AG04449 (cell line): ENCODE measurements at regions not wholly inside any gene's neighbourhood (a gene's known extent, or its start where the extent isn't known, plus 50 kb on each side); places are given as distances from the start of the nearest gene placed in this dataset.
"Not testable (repeated sequence)": the region's sequence is repeated elsewhere in the genome, so short reads cannot be mapped to it uniquely, and the experiment has no call there.

Experiments
- CTCF ChIA-PET: fragments of 350-600 bp; formaldehyde crosslinking; extraction: SDS; loops from one replicate; lab custom pipeline; 2021; ENCODE audit warnings: antibody characterized with exemption; lab: Yijun Ruan, JAX
- POLR2A ChIA-PET: fragments of 400-600, 350-600 bp; formaldehyde crosslinking; extraction: SDS; loops from one replicate; lab custom pipeline; 2020; ENCODE audit warnings: antibody characterized with exemption, inconsistent platforms; lab: Yijun Ruan, JAX
- DNase-seq: peaks from one replicate; pipeline ENCODE4 v3.0.0-alpha.2; 2010; ENCODE audit warnings: low read depth, low spot score
- H3K4me3 ChIP-seq: 2 replicates; pipeline ENCODE4 v1.5.1; 2011; ENCODE audit warnings: low read depth, mild to moderate bottlenecking, control low read depth, low read length
- CTCF ChIP-seq: IDR thresholded peaks from one replicate; pipeline ENCODE4 v1.5.1; 2011; ENCODE audit warnings: mild to moderate bottlenecking, moderate library complexity, low read length, control low read depth, inconsistent platforms; ENCODE audit not compliant: insufficient read depth; ENCODE audit errors: missing control alignments

GRCh38 chr12:91637789-91638624, 455.4 kb upstream of the DCN start:
- POLR2A ChIA-PET, result no interaction called here
- CTCF ChIA-PET, result no interaction called here
- H3K4me3 ChIP-seq, result no peak overlapping the region
- TF ChIP-seq CTCF, result no peak
- DNase-seq, result no peak

- no peak for TF ChIP-seq CTCF
- no peak for DNase-seq
- CTCF ChIA-PET, result no interaction called here
- POLR2A ChIA-PET, result no interaction called here
- no peak overlapping the region for H3K4me3 ChIP-seq
Measured at GRCh38 chr12:91636721-91637120, 454.1 kb upstream of the DCN start.

- DNase-seq, CTCF ChIA-PET, POLR2A ChIA-PET, H3K4me3 ChIP-seq: not testable (repeated sequence)
Measured at GRCh38 chr12:91634386-91634713, 451.7 kb upstream of the DCN start.

GRCh38 chr12:91633734-91634357, 451.2 kb upstream of the DCN start:
- CTCF ChIA-PET, result no interaction called here
- POLR2A ChIA-PET, result no interaction called here
- TF ChIP-seq CTCF, result no peak
- no peak overlapping the region for H3K4me3 ChIP-seq
- DNase-seq, result no peak

GRCh38 chr12:91633206-91633605, 450.6 kb upstream of the DCN start:
- H3K4me3 ChIP-seq, result no peak overlapping the region
- DNase-seq, result no peak
- TF ChIP-seq CTCF, result no peak
- ChIA-PET POLR2A (no interaction called here), CTCF (no interaction called here)

GRCh38 chr12:91632042-91632786, 449.6 kb upstream of the DCN start:
- ChIA-PET POLR2A (no interaction called here), CTCF (no interaction called here)

More at GRCh38 chr12:91632042-91632786, 449.6 kb upstream of the DCN start:
- H3K4me3 ChIP-seq, result no peak overlapping the region
- no peak for DNase-seq
- TF ChIP-seq CTCF, result no peak
